ENCODE measurements at regions not wholly inside any gene's neighbourhood (a gene's known extent, or its start where the extent isn't known, plus 50 kb on each side); places are given as distances from the start of the nearest gene placed in this dataset.

DNA sequence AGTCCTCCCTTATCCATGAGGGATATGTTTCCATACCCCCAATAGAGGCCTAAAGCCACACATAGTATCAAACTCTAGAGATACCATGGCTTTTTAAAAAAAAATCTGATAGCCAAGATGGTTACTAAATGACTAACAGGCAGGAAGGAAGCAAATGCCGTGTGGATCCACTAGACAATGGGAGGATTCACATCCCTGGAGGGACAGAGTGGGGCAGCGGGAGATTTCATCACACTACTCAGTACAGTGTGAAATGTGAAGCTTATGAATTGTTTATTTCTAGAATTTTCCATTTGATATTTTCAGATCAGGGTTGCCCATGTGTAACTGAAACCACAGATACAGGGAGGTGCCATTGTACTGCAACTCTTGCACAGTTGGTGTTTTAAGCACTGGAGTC is 826.6 kb downstream of the SQOR start:
- BruUV-seq (replicated peaks) = no TSS peak
- H3K9ac ChIP-seq (ENCODE audit: low read depth, low read length) = no peak overlapping the region
- dilution Hi-C loops (cut with HindIII; ENCODE audit: low sequenced_read_pairs, unreplicated experiment) = no loop called here
- H3K27me3 ChIP-seq (ENCODE audit: control insufficient read depth, insufficient read depth, low read length) = no peaks in the 10 kb centered on the region
- H2BK120ac ChIP-seq (ENCODE audit: low read depth, low read length) = no peak overlapping the region
- POLR2A ChIA-PET (ENCODE audit: unreplicated experiment) = no interaction called here
- ATAC-seq (ENCODE audit: low read depth) = no peak
- no peak overlapping the region for H2BK15ac ChIP-seq (ENCODE audit: low read depth, low read length)
- intact Hi-C loops (cut with micrococcal nuclease) = no loop called here
- H3K4me3 ChIP-seq (ENCODE audit: insufficient read depth, low read depth, low read length) = no peak overlapping the region
- no peak overlapping the region for H2BK5ac ChIP-seq (ENCODE audit: low read depth, low read length, poor library complexity, severe bottlenecking)
- no peak overlapping the region for H3K4me2 ChIP-seq (ENCODE audit: low read depth, low read length)
- H3K14ac ChIP-seq (replicated peaks; ENCODE audit: low read depth, low read length) = no peak overlapping the region
- no peak overlapping the region for H2AK5ac ChIP-seq (ENCODE audit: low read depth, low read length)
- H4K20me1 ChIP-seq (ENCODE audit: insufficient read depth, low read length) = no peaks in the 10 kb centered on the region
- no peak overlapping the region for H4K8ac ChIP-seq (ENCODE audit: low read depth in 2 of 2, low read length in 2 of 2)
- no peak overlapping the region for H3K27ac ChIP-seq (ENCODE audit: insufficient read depth, low read length)
- no peak overlapping the region for H4K5ac ChIP-seq (ENCODE audit: low read depth, low read length)
- in situ Hi-C loops (cut with MboI; ENCODE audit: low sequenced_read_pairs) = no loop called here
- CTCF ChIA-PET = no interaction called here
- H3K9me1 ChIP-seq (ENCODE audit: insufficient read depth, low read length) = no peaks in the 10 kb centered on the region
- no peak overlapping the region for H4K91ac ChIP-seq (ENCODE audit: insufficient read depth, low read depth, low read length)
- H3K56ac ChIP-seq (ENCODE audit: extremely low read depth, insufficient read depth, low read length) = no peak overlapping the region
- H3K9me3 ChIP-seq (ENCODE audit: control insufficient read depth, insufficient read depth, low read length) = no peaks in the 10 kb centered on the region
- no CpG with 5 or more reads among the region's 2 CpGs for WGBS, 2 experiments (ENCODE audit: extremely low coverage in 2 of 2, insufficient read length in 1 of 2)
- H3K36me3 ChIP-seq (ENCODE audit: control insufficient read depth, insufficient read depth, low read length) = no peaks in the 10 kb centered on the region
- no peaks in the 10 kb centered on the region for H3K4me1 ChIP-seq (ENCODE audit: control insufficient read depth, insufficient read depth, low read length)
- no peak overlapping the region for H3K4ac ChIP-seq (ENCODE audit: low read depth, low read length)
- no peak for DNase-seq
- no peak overlapping the region for H2AK9ac ChIP-seq (replicated peaks; ENCODE audit: low read depth, low read length, poor library complexity)
- TF ChIP-seq RAD21 (IDR thresholded peaks at IDR 0.05; ENCODE audit: low read length) (no peak), CHD1 (IDR thresholded peaks at IDR 0.05; ENCODE audit: low read depth, low read length) (no peak), MAZ (IDR thresholded peaks at IDR 0.05; ENCODE audit: borderline replicate concordance, low read depth, low read length) (no peak), FOS (IDR thresholded peaks at IDR 0.05; ENCODE audit: low read depth, low read length) (no peak), RFX5 (IDR thresholded peaks at IDR 0.05; ENCODE audit: low read depth, low read length) (no peak), SMC3 (IDR thresholded peaks at IDR 0.05; ENCODE audit: low read depth, low read length) (no peak), USF2 (IDR thresholded peaks at IDR 0.05; ENCODE audit: low read depth, low read length) (no peak), CEBPB (IDR thresholded peaks at IDR 0.05; ENCODE audit: low read depth, low read length) (no peak), ELK1 (IDR thresholded peaks at IDR 0.05; ENCODE audit: borderline replicate concordance, low read depth, low read length) (no peak), MAFK (IDR thresholded peaks at IDR 0.05; ENCODE audit: low read depth, low read length) (no peak), NFE2L2 (IDR thresholded peaks at IDR 0.05; ENCODE audit: low read depth, low read length) (no peak), CTCF (conservative IDR thresholded peaks at IDR 0.05; ENCODE audit: low read depth, low read length) (no peak)
- H3K18ac ChIP-seq (ENCODE audit: low read depth, low read length) = no peak overlapping the region
- H2BK20ac ChIP-seq (ENCODE audit: low read depth, low read length) = no peak overlapping the region
- H3K23ac ChIP-seq (ENCODE audit: low read depth, low read length) = no peak overlapping the region
- H3K79me1 ChIP-seq (ENCODE audit: low read depth in 1 of 2, low read length in 2 of 2) = no peaks in the 10 kb centered on the region
- no peak overlapping the region for H2AFZ ChIP-seq (replicated peaks; ENCODE audit: low read length, poor library complexity)

Measured in IMR-90 (cell line).